Adrenal gland (tissue), 9 donors: ENCODE measurements at regions not wholly inside any gene's neighbourhood (a gene's known extent, or its start where the extent isn't known, plus 50 kb on each side); places are given as distances from the start of the nearest gene placed in this dataset.

Source experiments
- DNase-seq, 7 donors: peaks; one replicate each; pipeline ENCODE4 v3.0.0-alpha.2; 2019 to 2020
- H3K27ac ChIP-seq, 5 donors: fragments of 200-600 bp; sonication (generic) in 4 of 5; 1 replicate in 3 of 5; 2 replicates in 2 of 5; pipeline versions ENCODE4 v1.5.1 to v1.8.0; 2016 to 2020; ENCODE audit warnings: mild to moderate bottlenecking in 1 of 5
- H3K27me3 ChIP-seq: fragments of 200-600 bp; 2 replicates; pipeline ENCODE4 v1.8.0; 2021
- H3K36me3 ChIP-seq, 2 donors: fragments of 200-600 bp; replicated peaks in 1 of 2; 1 replicate in 1 of 2; 2 replicates in 1 of 2; pipeline versions ENCODE4 v1.5.1 to v1.8.0; 2018 to 2022
- H3K4me1 ChIP-seq, 2 donors: fragments of 200-600 bp; replicated peaks in 1 of 2; 1 replicate in 1 of 2; 2 replicates in 1 of 2; pipeline versions ENCODE4 v1.5.1 to v1.8.0; 2018 to 2021
- H3K4me3 ChIP-seq, 4 donors: fragments of 200-600 bp; sonication (generic) in 3 of 4; one replicate each; pipeline ENCODE4 v1.5.1; 2016 to 2018
- H3K9me3 ChIP-seq, 3 donors: fragments of 200-600 bp; sonication (generic) in 1 of 3; replicated peaks in 1 of 3; 1 replicate in 2 of 3; 2 replicates in 1 of 3; pipeline versions ENCODE4 v1.5.1 to v1.8.0; 2016 to 2021
- CTCF ChIP-seq, 6 experiments: fragments of 450-650 bp in 4 of 6; fragments of 200-600 bp in 2 of 6; sonication (generic) in 1 of 6; IDR thresholded peaks; 1 replicate in 5 of 6; 2 replicates in 1 of 6; pipeline versions ENCODE4 v1.5.1 to v1.8.0; 2016 to 2021; ENCODE audit warnings: antibody characterized with exemption in 6 of 6, mild to moderate bottlenecking in 2 of 6, moderate library complexity in 1 of 6
- POLR2A ChIP-seq, 2 donors: fragments of 450-650 bp; IDR thresholded peaks; one replicate each; pipeline ENCODE4 v1.6.1; 2017; ENCODE audit warnings: antibody characterized with exemption in 2 of 2, mild to moderate bottlenecking in 2 of 2, moderate library complexity in 1 of 2
- WGBS, 4 donors: extraction: QIAGEN DNeasy Blood & Tissue Kit in 2 of 4; methylation state at CpG; one replicate each; pipeline versions ENCODE4 v1.1.5 to v1.1.7; 2013 to 2017; 5-methylcytosine and 5-hydroxymethylcytosine counted together
- intact Hi-C, 2 donors: fragments of 100-400 bp; cut with DNase I; formaldehyde crosslinking; loops; one replicate each; pipeline versions ENCODE4 v1.14.1 to v1.15.0; 2022 to 2023
- donor health status: healthy with polysubstance abuse.
- donor health status: Bipolar disorder and iron deficiency.
- donor health status: DM: yes; HTN: yes; CAD: no.
- donor health status: DM: no; HTN: no; CAD: no.
- donor health status: DM: no; HTN: no; CAD: no.

GRCh38 chr2:43139996-43140621 lies 86.3 kb downstream of the ZFP36L2 start:
- TF ChIP-seq CTCF (IDR thresholded peaks at IDR 0.05) (no peak), POLR2A (IDR thresholded peaks at IDR 0.05) (no peak)
- H3K27me3 ChIP-seq: no peaks in the 10 kb centered on the region
- 61 to 77% (median 70%) methylated on average over 11 of the region's 11 CpGs for WGBS, 4 donors
- H3K36me3 ChIP-seq: no peaks in the 10 kb centered on the region
- peaks cover 0 to 14% of the 10 kb centered on the region in 2 donors for H3K4me1 ChIP-seq
- peak overlapping the region in 3 of 5 donors; percentile 17 to 76 (median 26) for H3K27ac ChIP-seq
- H3K9me3 ChIP-seq: no peaks in the 10 kb centered on the region
- DNase-seq: peak in 3 of 7 donors; percentile 52 to 74 (median 63)
- intact Hi-C loops: loop anchor here in 1 of 2 donors (10.0 kb wide), 1 partner anchor 85 kb away; the partner anchor contains the start of gene ZFP36L2
- no peak overlapping the region for H3K4me3 ChIP-seq

GRCh38 chr2:43139501-43139900 lies 86.9 kb downstream of the ZFP36L2 start:
- Histone ChIP-seq H3K27me3 (no peaks in the 10 kb centered on the region), H3K9me3 (no peaks in the 10 kb centered on the region), H3K36me3 (no peaks in the 10 kb centered on the region), H3K27ac (peak overlapping the region in 3 of 5 donors; percentile 17 to 76 (median 26)), H3K4me1 (peaks cover 0 to 14% of the 10 kb centered on the region in 2 donors), H3K4me3 (no peak overlapping the region)
- intact Hi-C loops: loop anchor here in 1 of 2 donors (10.0 kb wide), 1 partner anchor 85 kb away; the partner anchor contains the start of gene ZFP36L2
- 81 to 96% (median 84%) methylated on average over 3 to 4 of the region's 4 CpGs for WGBS, 4 donors
- DNase-seq: no peak
- TF ChIP-seq CTCF (IDR thresholded peaks at IDR 0.05): no peak
- TF ChIP-seq POLR2A (IDR thresholded peaks at IDR 0.05): no peak

GRCh38 chr2:43138441-43138840 lies 88.0 kb downstream of the ZFP36L2 start:
- 90 to 98% (median 96%) methylated on average over 3 of the region's 3 CpGs for WGBS, 4 donors
- intact Hi-C loops: loop anchor here in 1 of 2 donors (10.0 kb wide), 1 partner anchor 86 kb away; the partner anchor contains the start of gene ZFP36L2
- Histone ChIP-seq H3K4me3 (no peak overlapping the region), H3K27ac (no peak overlapping the region), H3K4me1 (peaks cover 0 to 17% of the 10 kb centered on the region in 2 donors), H3K36me3 (no peaks in the 10 kb centered on the region), H3K27me3 (no peaks in the 10 kb centered on the region), H3K9me3 (no peaks in the 10 kb centered on the region)
- TF ChIP-seq POLR2A (IDR thresholded peaks at IDR 0.05): no peak
- TF ChIP-seq CTCF (IDR thresholded peaks at IDR 0.05): no peak
- DNase-seq: no peak

GRCh38 chr2:43136876-43137275 lies 89.5 kb downstream of the ZFP36L2 start:
- Histone ChIP-seq H3K36me3 (no peaks in the 10 kb centered on the region), H3K27ac (peak overlapping the region in 1 of 5 donors; percentile 34), H3K9me3 (no peaks in the 10 kb centered on the region), H3K27me3 (no peaks in the 10 kb centered on the region), H3K4me3 (no peak overlapping the region), H3K4me1 (peaks cover 0 to 29% of the 10 kb centered on the region in 2 donors)
- 84 to 88% (median 86%) methylated on average over 10 of the region's 10 CpGs for WGBS, 4 donors
- no peak for DNase-seq
- intact Hi-C loops: loop anchor here in 1 of 2 donors (10.0 kb wide), 1 partner anchor 88 kb away; the partner anchor contains the start of gene ZFP36L2
- TF ChIP-seq CTCF (IDR thresholded peaks at IDR 0.05) (no peak), POLR2A (IDR thresholded peaks at IDR 0.05) (no peak)
